SU-DHL-6 (cell line): ENCODE measurements at regions not wholly inside any gene's neighbourhood (a gene's known extent, or its start where the extent isn't known, plus 50 kb on each side); places are given as distances from the start of the nearest gene placed in this dataset.

ENCODE experiments used
- H2AFZ ChIP-seq: fragments of 200-600 bp; sonication (generic); 2 replicates; pipeline ENCODE4 v1.6.1; 2014; ENCODE audit warnings: low read depth, mild to moderate bottlenecking, moderate library complexity, mixed read lengths, antibody characterized with exemption, low read length; ENCODE audit not compliant: severe bottlenecking
- H3F3A ChIP-seq: fragments of 200-600 bp; shearing (Covaris generic); 2 replicates; pipeline ENCODE4 v1.6.0; 2016; ENCODE audit warnings: antibody characterized with exemption, mild to moderate bottlenecking; ENCODE audit not compliant: insufficient read depth
- H3K27ac ChIP-seq: fragments of 200-600 bp; sonication (generic); 2 replicates; pipeline ENCODE4 v1.5.1; 2016; ENCODE audit warnings: low read depth, mild to moderate bottlenecking, low read length, moderate library complexity, mixed read lengths
- H3K27me3 ChIP-seq: fragments of 200-600 bp; sonication (generic), shearing (Covaris generic); 2 replicates; pipeline ENCODE4 v1.6.0; 2014; ENCODE audit warnings: mild to moderate bottlenecking, low read length
- H3K36me3 ChIP-seq: fragments of 200-600 bp; sonication (generic); 2 replicates; pipeline ENCODE4 v1.6.1; 2014; ENCODE audit warnings: mild to moderate bottlenecking, low read length, mixed read lengths
- H3K4me2 ChIP-seq: fragments of 300-600, 200-600 bp; shearing (Covaris generic), sonication (generic); 2 replicates; pipeline ENCODE4 v1.6.0; 2014; ENCODE audit warnings: low read length, low read depth, mild to moderate bottlenecking; ENCODE audit not compliant: poor library complexity, severe bottlenecking
- H3K4me3 ChIP-seq: fragments of 200-600 bp; sonication (generic); 2 replicates; pipeline ENCODE4 v1.5.1; 2014; ENCODE audit warnings: antibody characterized with exemption, low read length, mild to moderate bottlenecking, mixed read lengths; ENCODE audit not compliant: insufficient read depth, poor library complexity, severe bottlenecking
- H3K79me2 ChIP-seq: fragments of 200-600 bp; sonication (generic); 2 replicates; pipeline ENCODE4 v1.6.1; 2014; ENCODE audit warnings: mild to moderate bottlenecking, low read length, moderate library complexity; ENCODE audit not compliant: insufficient read depth
- H3K9ac ChIP-seq: fragments of 200-600 bp; sonication (generic); 2 replicates; pipeline ENCODE4 v1.7.0; 2014; ENCODE audit warnings: mild to moderate bottlenecking, low read length
- H3K9me2 ChIP-seq: fragments of 200-600 bp; sonication (generic); replicated peaks from 2 replicates; pipeline ENCODE4 v1.6.1; 2014; ENCODE audit warnings: low read length; ENCODE audit not compliant: insufficient read depth
- H3K9me3 ChIP-seq: fragments of 200-600 bp; sonication (generic); 2 replicates; pipeline ENCODE4 v1.6.1; 2014; ENCODE audit warnings: low read length, mixed read lengths; ENCODE audit not compliant: insufficient read depth
- H4K20me1 ChIP-seq: fragments of 200-600 bp; sonication (generic); 2 replicates; pipeline ENCODE4 v1.6.1; 2014; ENCODE audit warnings: low read depth, mild to moderate bottlenecking, antibody characterized with exemption, low read length, moderate library complexity, mixed read lengths
- EZH2phosphoT487 ChIP-seq: fragments of 200-600 bp; sonication (generic), shearing (Covaris generic); conservative IDR thresholded peaks from 2 replicates; pipeline ENCODE4 v1.6.1; 2018; ENCODE audit warnings: mild to moderate bottlenecking, antibody characterized with exemption, low read length, moderate library complexity, mixed read lengths
- TF ChIP-seq, protein P1 (sequence below): fragments of 200-600 bp; sonication (generic); IDR thresholded peaks from one replicate; pipeline ENCODE4 v1.5.1; 2017; ENCODE audit warnings: antibody characterized with exemption, mild to moderate bottlenecking, low read length, moderate library complexity; ENCODE audit not compliant: insufficient read depth, poor library complexity, severe bottlenecking

DNA sequence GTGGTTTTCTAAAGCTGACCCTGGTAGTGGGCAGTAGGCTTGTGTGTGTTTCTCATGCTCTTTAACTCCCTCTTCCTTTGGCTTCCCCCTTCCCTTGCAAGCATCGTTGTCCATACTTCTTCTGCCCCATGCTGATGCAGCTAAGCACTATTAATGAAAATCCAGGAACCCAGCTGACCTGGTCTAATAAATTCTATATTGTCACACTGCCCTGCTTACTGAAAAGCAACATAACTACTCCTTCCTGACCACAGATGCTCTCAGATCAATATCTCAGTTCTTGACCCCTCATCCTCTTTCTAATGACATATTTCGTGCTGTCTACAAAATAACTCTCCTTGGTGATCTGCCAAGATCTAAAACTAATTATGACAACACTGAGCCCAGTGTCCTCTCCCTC is 405.5 kb downstream of the EFNA5 start:
- H3K4me2 ChIP-seq: no peak overlapping the region
- TF ChIP-seq EZH2phosphoT487: no peak
- TF ChIP-seq, protein P1, sequence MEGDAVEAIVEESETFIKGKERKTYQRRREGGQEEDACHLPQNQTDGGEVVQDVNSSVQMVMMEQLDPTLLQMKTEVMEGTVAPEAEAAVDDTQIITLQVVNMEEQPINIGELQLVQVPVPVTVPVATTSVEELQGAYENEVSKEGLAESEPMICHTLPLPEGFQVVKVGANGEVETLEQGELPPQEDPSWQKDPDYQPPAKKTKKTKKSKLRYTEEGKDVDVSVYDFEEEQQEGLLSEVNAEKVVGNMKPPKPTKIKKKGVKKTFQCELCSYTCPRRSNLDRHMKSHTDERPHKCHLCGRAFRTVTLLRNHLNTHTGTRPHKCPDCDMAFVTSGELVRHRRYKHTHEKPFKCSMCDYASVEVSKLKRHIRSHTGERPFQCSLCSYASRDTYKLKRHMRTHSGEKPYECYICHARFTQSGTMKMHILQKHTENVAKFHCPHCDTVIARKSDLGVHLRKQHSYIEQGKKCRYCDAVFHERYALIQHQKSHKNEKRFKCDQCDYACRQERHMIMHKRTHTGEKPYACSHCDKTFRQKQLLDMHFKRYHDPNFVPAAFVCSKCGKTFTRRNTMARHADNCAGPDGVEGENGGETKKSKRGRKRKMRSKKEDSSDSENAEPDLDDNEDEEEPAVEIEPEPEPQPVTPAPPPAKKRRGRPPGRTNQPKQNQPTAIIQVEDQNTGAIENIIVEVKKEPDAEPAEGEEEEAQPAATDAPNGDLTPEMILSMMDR: no peak
- H3K36me3 ChIP-seq: no peaks in the 10 kb centered on the region

DNA sequence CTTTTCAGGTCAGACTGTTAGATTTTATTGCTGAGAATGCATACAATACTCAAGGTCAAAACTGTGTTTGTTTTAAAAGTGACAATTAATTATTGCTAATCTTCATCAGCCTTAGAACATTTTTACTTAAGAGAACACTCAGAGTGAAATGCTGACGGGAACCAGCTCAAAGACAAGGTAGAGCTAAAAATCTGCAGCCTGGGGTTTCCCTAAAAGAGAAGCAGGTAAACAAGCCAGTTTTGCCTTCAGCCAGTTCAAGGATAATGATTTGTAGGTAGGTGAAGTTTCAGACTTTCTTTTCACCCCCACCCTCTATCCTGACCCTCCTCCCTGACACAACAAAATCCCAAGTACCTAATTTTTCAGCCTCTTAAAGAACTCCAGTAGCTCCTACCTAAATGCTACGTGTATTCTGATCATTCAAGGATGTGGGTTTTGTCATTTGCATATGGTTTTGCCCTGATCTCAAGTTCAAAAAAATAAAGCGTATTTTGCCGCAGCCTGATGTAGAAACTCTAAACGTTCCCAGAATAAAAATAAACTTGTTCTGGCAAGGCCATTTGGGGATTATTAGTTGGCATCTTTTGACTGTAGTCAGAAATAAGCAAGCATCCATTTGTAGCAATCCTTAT is 407.2 kb downstream of the EFNA5 start:
- Histone ChIP-seq H3K9me2 (no peaks in the 10 kb centered on the region), H4K20me1 (no peaks in the 10 kb centered on the region), H3K4me3 (no peak overlapping the region), H3K9me3 (no peaks in the 10 kb centered on the region), H3K27ac (no peak overlapping the region), H3K27me3 (no peaks in the 10 kb centered on the region), H2AFZ (peak overlapping the region; percentile 17), H3K4me2 (peak overlapping the region; percentile 66), H3K9ac (no peak overlapping the region), H3K79me2 (no peaks in the 10 kb centered on the region), H3F3A (no peaks in the 10 kb centered on the region), H3K36me3 (no peaks in the 10 kb centered on the region)
- no peak for TF ChIP-seq EZH2phosphoT487
- TF ChIP-seq, protein P1: no peak

More for the DNA sequence above, 405.5 kb downstream of the EFNA5 start:
- H3K4me3 ChIP-seq: no peak overlapping the region
- H4K20me1 ChIP-seq: no peaks in the 10 kb centered on the region
- H3K79me2 ChIP-seq: no peaks in the 10 kb centered on the region
- no peaks in the 10 kb centered on the region for H3K27me3 ChIP-seq
- H3F3A ChIP-seq: no peaks in the 10 kb centered on the region
- no peaks in the 10 kb centered on the region for H3K9me2 ChIP-seq
- H3K9me3 ChIP-seq: no peaks in the 10 kb centered on the region
- H3K9ac ChIP-seq: no peak overlapping the region
- no peak overlapping the region for H2AFZ ChIP-seq
- H3K27ac ChIP-seq: no peak overlapping the region

DNA sequence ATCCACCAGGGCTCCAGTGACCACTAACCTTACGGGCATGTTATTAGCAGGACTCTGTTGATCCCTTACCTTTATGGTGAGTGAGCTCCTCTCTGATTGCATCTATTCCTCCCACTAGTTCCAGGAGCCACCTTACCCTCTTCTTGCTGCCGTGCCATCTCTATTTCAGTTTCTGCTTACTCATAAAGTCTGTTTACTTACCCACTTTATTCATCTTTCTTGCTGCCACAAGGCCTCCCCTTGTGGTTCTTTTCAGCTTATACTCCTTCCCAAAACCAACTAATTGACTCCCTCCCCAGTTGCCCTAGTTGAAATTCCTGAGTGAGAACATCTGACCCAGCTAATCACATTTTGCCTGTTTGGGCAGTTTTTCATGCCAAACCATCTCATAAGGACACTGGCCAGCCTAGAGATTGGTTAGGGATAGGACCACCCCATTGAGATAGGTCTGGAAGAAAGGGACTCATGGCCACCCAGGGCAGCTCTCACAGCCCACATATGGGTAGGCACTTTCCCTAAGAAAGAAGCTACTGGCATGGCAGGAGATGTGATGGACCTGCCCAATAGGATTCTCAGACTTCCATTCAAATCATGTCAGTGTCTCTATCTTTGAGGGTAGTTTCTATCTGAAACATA is 412.7 kb downstream of the EFNA5 start:
- no peaks in the 10 kb centered on the region for H3K36me3 ChIP-seq
- no peaks in the 10 kb centered on the region for H4K20me1 ChIP-seq
- no peaks in the 10 kb centered on the region for H3K27me3 ChIP-seq
- H3K27ac ChIP-seq: no peak overlapping the region
- H3K9me2 ChIP-seq: no peaks in the 10 kb centered on the region
- TF ChIP-seq EZH2phosphoT487: no peak
- TF ChIP-seq, protein P1: no peak
- no peaks in the 10 kb centered on the region for H3F3A ChIP-seq
- no peak overlapping the region for H2AFZ ChIP-seq
- H3K4me2 ChIP-seq: no peak overlapping the region
- H3K4me3 ChIP-seq: no peak overlapping the region
- H3K9me3 ChIP-seq: no peaks in the 10 kb centered on the region
- no peaks in the 10 kb centered on the region for H3K79me2 ChIP-seq
- no peak overlapping the region for H3K9ac ChIP-seq
